Pancreas (tissue), 10 donors: ENCODE measurements at regions not wholly inside any gene's neighbourhood (a gene's known extent, or its start where the extent isn't known, plus 50 kb on each side); places are given as distances from the start of the nearest gene placed in this dataset.
"Not testable (repeated sequence)": the region's sequence is repeated elsewhere in the genome, so short reads cannot be mapped to it uniquely, and the experiment has no call there.

Experiments used
- ATAC-seq, 4 donors: fragments of 200-7000 bp; cut with Tn5 transposase; one replicate each; pipeline versions ENCODE4 v1.8.0 to v1.9.1; 2020; ENCODE audit warnings: mild to moderate bottlenecking in 4 of 4, moderate library complexity in 4 of 4
- DNase-seq, 6 donors: peaks; one replicate each; pipeline ENCODE4 v3.0.0-alpha.2; 2020
- FAIRE-seq: peaks from 2 replicates; lab custom pipeline; 2012; peaks lifted over from hg19 to GRCh38; lab: Jason Lieb, UNC
- H3K27ac ChIP-seq, 4 donors: fragments of 200-600 bp; sonication (generic); 1 replicate in 3 of 4; 2 replicates in 1 of 4; pipeline versions ENCODE4 v1.5.0 to v1.8.0; 2020
- H3K27me3 ChIP-seq, 4 donors: fragments of 200-600 bp; one replicate each; pipeline ENCODE4 v1.8.0; 2021
- H3K36me3 ChIP-seq, 3 donors: fragments of 200-600 bp; sonication (generic) in 1 of 3; one replicate each; pipeline versions ENCODE4 v1.5.0 to v1.8.0; 2020 to 2021
- H3K4me1 ChIP-seq, 3 donors: fragments of 200-600 bp; one replicate each; pipeline ENCODE4 v1.8.0; 2021
- H3K4me3 ChIP-seq, 4 donors: fragments of 200-600 bp; sonication (generic) in 2 of 4; one replicate each; pipeline versions ENCODE4 v1.5.0 to v1.8.0; 2020 to 2021
- H3K9me3 ChIP-seq, 4 donors: fragments of 200-600 bp; one replicate each; pipeline ENCODE4 v1.8.0; 2021
- WGBS, 2 donors: extraction: QIAGEN DNeasy Blood & Tissue Kit; methylation state at CpG; one replicate each; pipeline ENCODE4 v1.1.7; 2013; 5-methylcytosine and 5-hydroxymethylcytosine counted together
- intact Hi-C, 3 donors: fragments of 100-400 bp; cut with DNase I; formaldehyde crosslinking; loops; one replicate each; pipeline versions ENCODE4 v1.11.1 to v1.14.2; 2022
- TF ChIP-seq, protein P1 (sequence below), 4 donors: fragments of 200-600 bp; sonication (generic) in 3 of 4; IDR thresholded peaks; one replicate each; pipeline versions ENCODE4 v1.5.0 to v1.8.0; 2021; ENCODE audit warnings: antibody characterized with exemption in 4 of 4
- donor health status: healthy with polysubstance abuse.
- donor health status: DM: no; HTN: no; CAD: no; lungs with moderate emphysema.
- donor health status: DM: no; HTN: no; CAD: no.
- donor health status: control.
- donor health status: control.
- donor health status: Bipolar disorder and iron deficiency.
- donor health status: DM: yes; HTN: yes; CAD: no.
- donor health status: DM: no; HTN: no; CAD: no.
- donor health status: DM: no; HTN: no; CAD: no.
- donor health status: DM: yes; HTN: yes; CAD: no.

DNA sequence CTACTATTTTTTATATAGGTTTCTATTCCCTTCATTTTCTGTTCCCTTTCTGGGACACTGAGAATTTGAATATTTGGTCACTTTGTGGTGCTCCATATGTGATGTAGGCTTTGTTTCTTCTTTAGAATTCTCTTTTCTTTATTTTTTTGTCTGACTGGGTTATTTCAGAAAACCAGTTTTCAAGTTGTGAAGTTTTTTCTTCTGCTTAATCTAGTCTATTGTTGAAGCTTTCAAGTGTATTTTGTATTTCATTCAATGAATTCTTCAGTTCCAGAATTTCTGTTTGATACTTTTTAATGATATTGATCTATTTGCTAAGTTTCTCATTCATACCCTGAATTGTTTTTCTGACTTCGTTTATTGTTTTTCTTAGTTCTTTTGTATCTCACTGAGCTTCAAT is 96.2 kb upstream of the HAND2 start:
- intact Hi-C loops = no loop called here
- Histone ChIP-seq H3K4me1 (no peaks in the 10 kb centered on the region), H3K36me3 (no peaks in the 10 kb centered on the region), H3K9me3 (peaks cover 0 to 10% (median 0%) of the 10 kb centered on the region in 4 donors), H3K27me3 (peaks cover 0 to 3% (median 0%) of the 10 kb centered on the region in 4 donors), H3K27ac (no peak overlapping the region), H3K4me3 (no peak overlapping the region)
- DNase-seq (no peak), ATAC-seq (no peak), FAIRE-seq (no peak)
- 55 to 74% methylated on average over 1 of the region's 1 CpG for WGBS, 2 donors
- TF ChIP-seq, protein P1, sequence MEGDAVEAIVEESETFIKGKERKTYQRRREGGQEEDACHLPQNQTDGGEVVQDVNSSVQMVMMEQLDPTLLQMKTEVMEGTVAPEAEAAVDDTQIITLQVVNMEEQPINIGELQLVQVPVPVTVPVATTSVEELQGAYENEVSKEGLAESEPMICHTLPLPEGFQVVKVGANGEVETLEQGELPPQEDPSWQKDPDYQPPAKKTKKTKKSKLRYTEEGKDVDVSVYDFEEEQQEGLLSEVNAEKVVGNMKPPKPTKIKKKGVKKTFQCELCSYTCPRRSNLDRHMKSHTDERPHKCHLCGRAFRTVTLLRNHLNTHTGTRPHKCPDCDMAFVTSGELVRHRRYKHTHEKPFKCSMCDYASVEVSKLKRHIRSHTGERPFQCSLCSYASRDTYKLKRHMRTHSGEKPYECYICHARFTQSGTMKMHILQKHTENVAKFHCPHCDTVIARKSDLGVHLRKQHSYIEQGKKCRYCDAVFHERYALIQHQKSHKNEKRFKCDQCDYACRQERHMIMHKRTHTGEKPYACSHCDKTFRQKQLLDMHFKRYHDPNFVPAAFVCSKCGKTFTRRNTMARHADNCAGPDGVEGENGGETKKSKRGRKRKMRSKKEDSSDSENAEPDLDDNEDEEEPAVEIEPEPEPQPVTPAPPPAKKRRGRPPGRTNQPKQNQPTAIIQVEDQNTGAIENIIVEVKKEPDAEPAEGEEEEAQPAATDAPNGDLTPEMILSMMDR (IDR thresholded peaks at IDR 0.05) = no peak

DNA sequence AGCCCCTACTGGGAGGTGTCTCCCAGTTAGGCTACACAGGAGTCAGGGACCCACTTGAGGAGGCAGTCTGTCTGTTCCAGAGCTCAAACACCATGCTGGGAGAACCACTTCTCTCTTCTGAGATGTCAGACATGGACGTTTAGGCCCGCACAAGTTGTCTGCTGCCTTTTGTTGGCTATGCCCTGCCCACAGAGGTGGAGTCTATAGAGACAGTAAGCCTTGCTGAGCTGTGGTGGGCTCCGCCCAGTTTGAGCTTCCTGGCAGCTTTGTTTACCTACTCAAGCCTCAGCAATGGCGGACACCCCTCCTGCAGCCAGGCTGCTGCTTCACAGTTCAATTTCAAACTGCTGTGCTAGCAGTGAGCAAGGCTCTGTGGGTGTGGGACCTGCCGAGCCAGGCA is 88.6 kb upstream of the HAND2 start:
- H3K27ac ChIP-seq, H3K9me3 ChIP-seq, H3K27me3 ChIP-seq, H3K36me3 ChIP-seq, intact Hi-C loops, FAIRE-seq, H3K4me3 ChIP-seq, H3K4me1 ChIP-seq, ATAC-seq: not testable (repeated sequence)
- WGBS, 2 donors = 68 to 79% methylated on average over 5 of the region's 5 CpGs
- peak in 1 of 6 donors; percentile 20 for DNase-seq

DNA sequence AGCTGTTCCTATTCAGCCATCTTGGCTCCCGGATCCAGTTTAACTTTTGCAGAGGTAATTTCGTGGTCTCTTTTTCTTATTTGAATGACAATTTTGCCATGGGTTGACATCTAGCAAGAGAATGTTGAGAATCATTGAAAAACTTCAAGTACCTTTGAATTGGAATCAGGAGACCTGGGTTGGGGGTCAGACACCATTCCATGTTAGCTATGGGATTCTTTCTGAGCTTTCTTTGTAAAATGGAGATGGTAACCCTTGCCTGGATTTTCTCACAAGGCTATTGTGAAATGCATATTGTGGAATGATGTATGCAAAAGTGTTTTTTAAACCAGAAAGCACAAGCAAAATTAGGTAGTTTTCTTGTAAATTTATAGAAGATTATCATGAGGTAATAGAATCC is 79.1 kb upstream of the HAND2 start:
- DNase-seq = no peak
- Histone ChIP-seq H3K4me1 (no peaks in the 10 kb centered on the region), H3K27me3 (no peaks in the 10 kb centered on the region), H3K27ac (no peak overlapping the region), H3K9me3 (no peaks in the 10 kb centered on the region), H3K4me3 (no peak overlapping the region), H3K36me3 (no peaks in the 10 kb centered on the region)
- no peak for ATAC-seq
- intact Hi-C loops = no loop called here
- TF ChIP-seq, protein P1 (IDR thresholded peaks at IDR 0.05) = no peak
- no peak for FAIRE-seq
- WGBS, 2 donors = 74 to 84% methylated on average over 2 of the region's 2 CpGs

DNA sequence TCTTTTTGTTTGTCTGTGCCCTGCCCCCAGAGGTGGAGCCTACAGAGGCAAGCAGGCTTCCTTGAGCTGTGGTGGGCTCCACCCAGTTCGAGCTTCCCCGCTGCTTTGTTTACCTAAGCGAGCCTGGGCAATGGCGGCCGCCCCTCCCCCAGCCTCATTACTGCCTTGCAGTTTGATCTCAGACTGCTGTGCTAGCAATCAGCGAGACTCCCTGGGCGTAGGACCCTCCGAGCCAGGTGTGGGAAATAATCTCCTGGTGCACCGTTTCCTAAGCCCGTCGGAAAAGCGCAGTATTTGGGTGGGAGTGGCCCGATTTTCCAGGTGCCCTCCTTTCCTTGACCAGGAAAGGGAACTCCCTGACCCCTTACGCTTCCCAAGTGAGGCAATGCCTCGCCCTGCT is 78.6 kb upstream of the HAND2 start:
- intact Hi-C loops, ATAC-seq, H3K9me3 ChIP-seq, H3K4me1 ChIP-seq, H3K27ac ChIP-seq, FAIRE-seq, H3K27me3 ChIP-seq, H3K36me3 ChIP-seq: not testable (repeated sequence)
- WGBS, 2 donors = 40 to 42% methylated on average over 14 to 15 of the region's 15 CpGs
- DNase-seq = peak in 2 of 6 donors; percentile 6 to 47
- peak overlapping the region in 1 of 4 donors; percentile 3 for H3K4me3 ChIP-seq

- Histone ChIP-seq H3K4me3 (no peak overlapping the region), H3K27me3 (no peaks in the 10 kb centered on the region), H3K4me1 (no peaks in the 10 kb centered on the region), H3K27ac (no peak overlapping the region), H3K36me3 (no peaks in the 10 kb centered on the region), H3K9me3 (no peaks in the 10 kb centered on the region)
- no peak for FAIRE-seq
- no peak for ATAC-seq
- intact Hi-C loops = no loop called here
- no peak for DNase-seq
- 92 to 95% methylated on average over 3 of the region's 3 CpGs for WGBS, 2 donors
- TF ChIP-seq, protein P1 (IDR thresholded peaks at IDR 0.05) = no peak
Observed at GRCh38 chr4:173591760-173592159, 61.7 kb upstream of the HAND2 start.

- DNase-seq (no peak), FAIRE-seq (no peak), ATAC-seq (no peak)
- TF ChIP-seq, protein P1 (IDR thresholded peaks at IDR 0.05) = no peak
- no peak overlapping the region for H3K27ac ChIP-seq
- WGBS, 2 donors = 52 to 65% methylated on average over 4 of the region's 4 CpGs
- no peak overlapping the region for H3K4me3 ChIP-seq
- no peaks in the 10 kb centered on the region for H3K27me3 ChIP-seq
- no peaks in the 10 kb centered on the region for H3K36me3 ChIP-seq
- intact Hi-C loops = no loop called here
- H3K9me3 ChIP-seq = no peaks in the 10 kb centered on the region
- H3K4me1 ChIP-seq = no peaks in the 10 kb centered on the region
Observed at GRCh38 chr4:173590697-173591096, 60.7 kb upstream of the HAND2 start.
